HEK293 (cell line): ENCODE measurements at regions not wholly inside any gene's neighbourhood (a gene's known extent, or its start where the extent isn't known, plus 50 kb on each side); places are given as distances from the start of the nearest gene placed in this dataset.
A peak's percentile ranks its signal among the peaks of the same experiment; 100 is the strongest.

ENCODE experiments used
- CTCF ChIA-PET: fragments of 350-600 bp; formaldehyde crosslinking; extraction: SDS; loops from one replicate; lab custom pipeline; 2021; ENCODE audit warnings: antibody characterized with exemption; lab: Yijun Ruan, JAX
- POLR2A ChIA-PET: fragments of 300-600 bp; formaldehyde crosslinking; extraction: SDS; loops from one replicate; lab custom pipeline; 2020; ENCODE audit warnings: antibody characterized with exemption, inconsistent platforms; lab: Yijun Ruan, JAX
- H3K27ac ChIP-seq: fragments of 200-500 bp; sonication (Bioruptor generic); 2 replicates; pipeline ENCODE4 v1.5.1; 2014; ENCODE audit warnings: low read depth, low read length, control low read depth, inconsistent platforms; ENCODE audit errors: extremely low read depth
- H3K36me3 ChIP-seq, 2 experiments: fragments of 200-500 bp in 1 of 2; sonication (Bioruptor generic) in 1 of 2; 1 replicate in 1 of 2; 2 replicates in 1 of 2; pipeline ENCODE4 v1.5.1; 2014 to 2017; ENCODE audit warnings: inconsistent platforms in 2 of 2, low read length in 2 of 2; ENCODE audit not compliant: control insufficient read depth in 2 of 2, insufficient read depth in 1 of 2
- H3K4me1 ChIP-seq: fragments of 200-500 bp; sonication (Bioruptor generic); 2 replicates; pipeline ENCODE4 v1.5.1; 2014; ENCODE audit warnings: mild to moderate bottlenecking, low read length, inconsistent platforms; ENCODE audit not compliant: control insufficient read depth, insufficient read depth
- H3K4me3 ChIP-seq: 2 replicates; pipeline ENCODE4 v1.5.1; 2011; ENCODE audit warnings: low read depth, mild to moderate bottlenecking, control low read depth, low read length, moderate library complexity
- H3K9me3 ChIP-seq: fragments of 200-500 bp; sonication (Bioruptor generic); 2 replicates; pipeline ENCODE4 v1.5.1; 2014; ENCODE audit warnings: low read depth, low read length, inconsistent platforms; ENCODE audit not compliant: control insufficient read depth, insufficient read depth
- BCL11B ChIP-seq: fragments of 450-650 bp; formaldehyde crosslinking; IDR thresholded peaks from 2 replicates; pipeline ENCODE4 v1.5.1; 2016; ENCODE audit warnings: low read depth, missing biosample characterization, missing genetic modification characterization
- EGR2 ChIP-seq: fragments of 450-650 bp; formaldehyde crosslinking; IDR thresholded peaks from 2 replicates; pipeline ENCODE4 v1.5.1; 2016; ENCODE audit warnings: low read depth, missing biosample characterization, missing genetic modification characterization
- KLF1 ChIP-seq: fragments of 450-650 bp; formaldehyde crosslinking; IDR thresholded peaks from 2 replicates; pipeline ENCODE4 v1.5.1; 2016; ENCODE audit warnings: missing biosample characterization, missing genetic modification characterization
- PRDM6 ChIP-seq: fragments of 450-650 bp; formaldehyde crosslinking; IDR thresholded peaks from 2 replicates; pipeline ENCODE4 v1.5.1; 2017; ENCODE audit warnings: missing biosample characterization, missing genetic modification characterization
- SP2 ChIP-seq: fragments of 450-650 bp; formaldehyde crosslinking; IDR thresholded peaks from 2 replicates; pipeline ENCODE4 v1.5.1; 2016; ENCODE audit warnings: missing biosample characterization, missing genetic modification characterization
- ZFHX2 ChIP-seq: fragments of 450-650 bp; formaldehyde crosslinking; conservative IDR thresholded peaks from 2 replicates; pipeline ENCODE4 v1.5.1; 2016; ENCODE audit warnings: missing biosample characterization, missing genetic modification characterization
- ZNF10 ChIP-seq: fragments of 450-650 bp; formaldehyde crosslinking; IDR thresholded peaks from 2 replicates; pipeline ENCODE4 v1.5.1; 2017; ENCODE audit warnings: missing biosample characterization, missing genetic modification characterization
- ZNF239 ChIP-seq: fragments of 450-650 bp; formaldehyde crosslinking; IDR thresholded peaks from 2 replicates; pipeline ENCODE4 v1.5.1; 2016; ENCODE audit warnings: missing biosample characterization, missing genetic modification characterization
- ZNF292 ChIP-seq: fragments of 450-650 bp; formaldehyde crosslinking; IDR thresholded peaks from 2 replicates; pipeline ENCODE4 v1.5.1; 2016; ENCODE audit warnings: low read depth, missing biosample characterization, missing genetic modification characterization, borderline replicate concordance
- ZNF514 ChIP-seq: fragments of 450-650 bp; formaldehyde crosslinking; IDR thresholded peaks from 2 replicates; pipeline ENCODE4 v1.5.1; 2016; ENCODE audit warnings: missing biosample characterization, missing genetic modification characterization
- ZNF558 ChIP-seq: fragments of 450-650 bp; formaldehyde crosslinking; IDR thresholded peaks from 2 replicates; pipeline ENCODE4 v1.5.1; 2016; ENCODE audit warnings: missing biosample characterization, missing genetic modification characterization
- ZNF624 ChIP-seq: fragments of 450-650 bp; formaldehyde crosslinking; IDR thresholded peaks from 2 replicates; pipeline ENCODE4 v1.5.1; 2017; ENCODE audit warnings: missing biosample characterization, missing genetic modification characterization
- ZNF660 ChIP-seq: fragments of 450-650 bp; IDR thresholded peaks from 2 replicates; pipeline ENCODE4 v1.5.1; 2018; ENCODE audit warnings: missing biosample characterization, mild to moderate bottlenecking, missing genetic modification characterization
- ZNF777 ChIP-seq: fragments of 450-650 bp; formaldehyde crosslinking; IDR thresholded peaks from 2 replicates; pipeline ENCODE4 v1.5.1; 2017; ENCODE audit warnings: missing biosample characterization, missing genetic modification characterization, borderline replicate concordance
- ZNF785 ChIP-seq: fragments of 450-650 bp; formaldehyde crosslinking; IDR thresholded peaks from 2 replicates; pipeline ENCODE4 v1.5.1; 2016; ENCODE audit warnings: missing biosample characterization, missing genetic modification characterization
- ZNF830 ChIP-seq: fragments of 450-650 bp; IDR thresholded peaks from 2 replicates; pipeline ENCODE4 v1.5.0; 2018; ENCODE audit warnings: missing biosample characterization, missing genetic modification characterization, low read depth, mild to moderate bottlenecking, moderate library complexity
- ZSCAN18 ChIP-seq: fragments of 450-650 bp; formaldehyde crosslinking; IDR thresholded peaks from 2 replicates; pipeline ENCODE4 v1.5.1; 2016; ENCODE audit warnings: missing biosample characterization, missing genetic modification characterization
- ZSCAN30 ChIP-seq: fragments of 450-650 bp; IDR thresholded peaks from 2 replicates; pipeline ENCODE4 v1.5.1; 2018; ENCODE audit warnings: missing biosample characterization, mild to moderate bottlenecking, missing genetic modification characterization, moderate library complexity
- ZSCAN5A ChIP-seq: fragments of 450-650 bp; formaldehyde crosslinking; IDR thresholded peaks from 2 replicates; pipeline ENCODE4 v1.5.1; 2016; ENCODE audit warnings: missing biosample characterization, missing genetic modification characterization

GRCh38 chr16:85436207-85436606, 176.9 kb upstream of the GSE1 start:
- Histone ChIP-seq H3K36me3 (peaks cover 0 to 6% of the 10 kb centered on the region in 2 experiments; a peak in 1 of 3 replicates), H3K4me3 (no peak overlapping the region), H3K27ac (no peak overlapping the region), H3K4me1 (no peaks in the 10 kb centered on the region), H3K9me3 (no peaks in the 10 kb centered on the region)
- ChIA-PET CTCF (interaction anchor here (0.7 kb wide), 1 partner anchor 13 kb away, joined by 3 read pairs; no protein-coding TSS in a partner anchor), POLR2A (no interaction called here)
- no peak for TF ChIP-seq ZNF624 (tag by site-specific recombination)
- no peak for TF ChIP-seq ZNF558
- no peak for TF ChIP-seq ZNF830 (tag by site-specific recombination)
- TF ChIP-seq, all 188 proteins: peak for 0

GRCh38 chr16:85436636-85437165, 176.4 kb upstream of the GSE1 start:
- Histone ChIP-seq H3K9me3 (no peaks in the 10 kb centered on the region), H3K4me3 (no peak overlapping the region), H3K27ac (no peak overlapping the region), H3K4me1 (no peaks in the 10 kb centered on the region), H3K36me3 (peaks cover 0 to 6% of the 10 kb centered on the region in 2 experiments; a peak in 1 of 3 replicates)
- peak; percentile 87 for TF ChIP-seq KLF1
- peak; percentile 93 for TF ChIP-seq ZFHX2 (tag by site-specific recombination)
- no peak for TF ChIP-seq ZNF785 (tag by site-specific recombination)
- TF ChIP-seq EGR2 (tag by site-specific recombination), result peak; percentile 87
- ChIA-PET CTCF (interaction anchor here (0.5 to 0.6 kb wide), 2 partner anchors 112 to 319 kb away, joined by 3 read pairs; no protein-coding TSS in a partner anchor), POLR2A (no interaction called here)

- Histone ChIP-seq H3K9me3 (no peaks in the 10 kb centered on the region), H3K27ac (no peak overlapping the region), H3K4me1 (no peaks in the 10 kb centered on the region), H3K4me3 (no peak overlapping the region), H3K36me3 (peaks cover 0 to 6% of the 10 kb centered on the region in 2 experiments; a peak in 1 of 3 replicates)
- ChIA-PET POLR2A (interaction anchor here (0.6 kb wide), 1 partner anchor 70 kb away, joined by 4 read pairs; no protein-coding TSS in a partner anchor), CTCF (interaction anchor here (0.5 to 0.7 kb wide), 4 partner anchors 17 to 334 kb away, joined by 3 to 4 read pairs (median 3); no protein-coding TSS in a partner anchor)
- TF ChIP-seq EGR2 (tag by site-specific recombination) (peak; percentile 27; the same call in 1 of the 2 replicates), SP2 (tag by site-specific recombination) (no peak), KLF1 (peak; percentile 7), BCL11B (tag by site-specific recombination) (no peak), ZFHX2 (tag by site-specific recombination) (peak; percentile 14; the same call in 1 of the 2 replicates), ZNF660 (tag by site-specific recombination) (no peak), ZSCAN18 (no peak)
Measured at GRCh38 chr16:85437166-85438052, 175.7 kb upstream of the GSE1 start.

- Histone ChIP-seq H3K36me3 (peaks cover 0 to 6% of the 10 kb centered on the region in 2 experiments; a peak in 1 of 3 replicates), H3K4me1 (no peaks in the 10 kb centered on the region), H3K27ac (no peak overlapping the region), H3K4me3 (no peak overlapping the region), H3K9me3 (no peaks in the 10 kb centered on the region)
- TF ChIP-seq ZNF777 (tag by site-specific recombination) (no peak), ZNF10 (tag by site-specific recombination) (no peak), ZSCAN30 (tag by site-specific recombination) (no peak), ZNF514 (tag by site-specific recombination) (no peak), ZSCAN5A (tag by site-specific recombination) (no peak), ZNF239 (tag by site-specific recombination) (no peak), ZNF292 (tag by site-specific recombination) (no peak), PRDM6 (tag by site-specific recombination) (no peak)
- ChIA-PET POLR2A (no interaction called here), CTCF (no interaction called here)
Measured at GRCh38 chr16:85438981-85439685, 174.0 kb upstream of the GSE1 start.
